Activated T-helper 1 cell treated with anti-CD3 and anti-CD28 coated beads, Interleukin-12 subunit alpha, Interleukin-12 subunit beta, Interleukin-2, Interleukin-4 antibody, amounts not matched to agents 30 ng/mL and 10 ng/mL and 1 ng/mL, durations not matched to agents 14 hours and 24 hours and 36 hours (primary cell): ENCODE measurements at regions not wholly inside any gene's neighbourhood (a gene's known extent, or its start where the extent isn't known, plus 50 kb on each side); places are given as distances from the start of the nearest gene placed in this dataset.

Experiments
- DNase-seq: peaks from one replicate; pipeline ENCODE4 v3.0.0; 2021; ENCODE audit warnings: low spot score
- H3K27ac Mint-ChIP-seq: one replicate; pipeline ENCODE4 v1.8.0; 2021; ENCODE audit warnings: mild to moderate bottlenecking, mixed read lengths
- H3K27me3 Mint-ChIP-seq: one replicate; pipeline ENCODE4 v1.8.0; 2022; ENCODE audit warnings: mild to moderate bottlenecking, moderate library complexity, mixed read lengths; ENCODE audit not compliant: insufficient read depth
- H3K36me3 Mint-ChIP-seq: one replicate; pipeline ENCODE4 v1.8.0; 2021; ENCODE audit warnings: low read depth, mixed read lengths
- H3K4me1 Mint-ChIP-seq: one replicate; pipeline ENCODE4 v1.8.0; 2021; ENCODE audit warnings: low read depth, mixed read lengths
- H3K4me3 Mint-ChIP-seq: one replicate; pipeline ENCODE4 v1.8.0; 2021; ENCODE audit warnings: mild to moderate bottlenecking, moderate library complexity, mixed read lengths
- H3K9me3 Mint-ChIP-seq: one replicate; pipeline ENCODE4 v1.8.0; 2021; ENCODE audit warnings: mixed read lengths
- intact Hi-C: fragments of 100-400 bp; cut with micrococcal nuclease; formaldehyde crosslinking; loops from one replicate; pipeline ENCODE4 v1.15.1; 2024

DNA sequence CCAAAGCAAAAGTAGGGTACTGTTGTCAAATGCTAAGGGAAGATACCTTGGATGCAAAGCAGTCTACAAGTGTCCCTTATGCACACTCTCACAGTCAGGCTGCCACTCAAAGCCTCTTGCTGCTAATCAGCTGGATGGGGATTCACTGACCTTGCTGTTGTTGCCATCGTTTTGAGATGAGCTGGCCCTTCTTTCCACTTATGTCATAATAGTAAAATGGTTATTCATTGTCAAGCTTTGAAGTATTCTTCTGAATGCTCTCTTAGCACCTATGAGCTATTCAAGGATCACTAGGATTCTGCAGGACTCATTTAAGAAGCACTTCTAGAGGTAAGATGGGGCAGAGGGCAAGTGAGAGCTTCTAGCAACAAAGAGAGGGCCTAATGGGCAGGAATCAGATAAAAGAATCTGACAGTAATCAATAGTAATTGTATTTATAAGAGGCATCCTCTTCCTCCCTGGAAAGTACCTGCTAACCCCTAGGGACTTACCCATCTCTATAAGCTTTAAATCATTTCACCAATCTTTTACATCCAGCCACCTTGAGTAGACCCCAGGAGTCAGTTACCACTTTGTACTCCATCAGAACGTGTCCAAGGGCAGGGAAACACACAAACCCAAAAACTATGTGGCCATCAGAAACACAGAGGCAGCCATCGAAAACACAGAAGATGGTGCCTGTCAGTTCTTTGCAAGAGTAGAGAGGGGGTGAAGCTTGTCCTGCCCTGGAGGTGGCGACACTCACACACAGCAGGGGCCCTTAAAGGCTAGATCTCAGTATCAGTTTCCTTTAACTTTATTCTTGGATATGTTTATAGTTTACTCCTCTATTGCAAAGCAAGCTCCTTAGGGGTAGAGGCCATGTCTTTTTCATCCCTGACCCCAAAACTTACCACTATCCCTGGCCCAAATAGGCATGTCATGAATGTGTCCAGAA lies 103.7 kb upstream of the NFIA start:
- H3K4me3 Mint-ChIP-seq, result no peak overlapping the region

DNA sequence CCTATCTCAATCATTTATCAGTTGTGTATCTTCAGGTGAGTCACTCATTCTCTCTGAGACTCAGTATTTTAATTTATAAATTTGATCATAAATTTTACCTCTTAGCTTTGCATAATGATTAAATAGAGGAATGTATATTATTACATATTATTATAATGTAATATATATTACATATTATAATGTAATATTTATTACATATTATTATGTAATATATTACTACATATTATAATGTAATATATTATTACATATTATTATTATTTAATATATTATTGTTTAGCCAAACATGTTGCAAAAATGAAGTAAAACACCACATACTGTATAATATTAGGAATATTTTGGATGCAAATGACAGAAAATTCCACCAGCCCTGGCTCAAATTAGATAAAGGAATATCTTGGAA lies 104.7 kb upstream of the NFIA start:
- intact Hi-C loops, result loop anchor here (2.0 kb wide), 1 partner anchor 65 kb away; no protein-coding TSS in a partner anchor
- DNase-seq, result no peak
- no peaks in the 10 kb centered on the region for H3K4me1 Mint-ChIP-seq
- no peaks in the 10 kb centered on the region for H3K36me3 Mint-ChIP-seq
- no peak overlapping the region for H3K4me3 Mint-ChIP-seq
- no peaks in the 10 kb centered on the region for H3K9me3 Mint-ChIP-seq
- peaks cover 4% of the 10 kb centered on the region for H3K27me3 Mint-ChIP-seq
- H3K27ac Mint-ChIP-seq, result no peak overlapping the region

More for the DNA sequence above, 103.7 kb upstream of the NFIA start:
- Mint-ChIP-seq H3K27ac (no peak overlapping the region), H3K27me3 (peaks cover 4% of the 10 kb centered on the region), H3K9me3 (no peaks in the 10 kb centered on the region), H3K4me1 (no peaks in the 10 kb centered on the region), H3K36me3 (no peaks in the 10 kb centered on the region)
- intact Hi-C loops, result loop anchor here (1.0 to 2.0 kb wide), 2 partner anchors 64 to 475 kb away; no protein-coding TSS in a partner anchor
- DNase-seq, result no peak

DNA sequence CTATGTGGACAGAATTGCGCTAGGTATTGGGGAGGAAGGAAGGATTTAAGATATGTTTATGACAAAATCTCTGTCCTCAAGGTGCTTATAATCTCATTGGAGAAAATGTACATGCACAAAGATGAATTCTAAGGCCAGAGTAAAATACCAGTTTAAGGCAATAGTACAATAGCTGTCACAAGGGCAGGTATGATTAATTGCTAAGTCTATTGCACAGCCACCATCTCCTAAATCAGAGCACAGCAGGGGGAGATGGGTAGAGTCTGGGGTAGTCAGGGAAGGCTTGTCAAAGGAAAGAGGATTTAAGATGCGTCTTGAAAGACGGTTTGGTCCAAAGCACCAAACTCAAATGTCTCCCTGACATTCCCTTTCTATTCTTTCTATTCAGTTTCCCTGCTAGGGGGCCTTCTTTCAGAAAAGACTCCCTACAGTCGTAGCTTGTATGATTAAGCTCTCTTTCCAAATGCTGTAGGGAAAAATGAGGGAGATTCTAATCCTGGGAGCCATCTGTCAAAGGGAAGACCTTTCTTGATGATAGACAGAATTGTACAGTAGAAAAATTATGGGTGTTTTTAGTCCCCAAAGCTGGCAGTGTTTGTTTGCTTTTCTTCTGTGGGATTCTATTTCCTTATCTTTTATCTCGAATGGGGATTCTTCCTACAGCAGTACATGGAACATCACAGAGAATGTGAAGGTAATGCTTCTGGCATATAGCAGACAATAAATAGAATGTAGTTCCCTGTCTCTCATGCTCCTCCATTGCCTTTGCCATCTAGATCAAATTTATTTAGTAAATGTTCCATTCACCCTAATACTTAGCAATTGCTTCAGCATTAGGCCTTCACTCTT lies 107.6 kb upstream of the NFIA start:
- no peaks in the 10 kb centered on the region for H3K9me3 Mint-ChIP-seq
- no peak for DNase-seq
- H3K36me3 Mint-ChIP-seq, result no peaks in the 10 kb centered on the region
- no peak overlapping the region for H3K27ac Mint-ChIP-seq
- H3K27me3 Mint-ChIP-seq, result peaks cover 1% of the 10 kb centered on the region
- intact Hi-C loops, result no loop called here
- no peak overlapping the region for H3K4me3 Mint-ChIP-seq
- H3K4me1 Mint-ChIP-seq, result no peaks in the 10 kb centered on the region

DNA sequence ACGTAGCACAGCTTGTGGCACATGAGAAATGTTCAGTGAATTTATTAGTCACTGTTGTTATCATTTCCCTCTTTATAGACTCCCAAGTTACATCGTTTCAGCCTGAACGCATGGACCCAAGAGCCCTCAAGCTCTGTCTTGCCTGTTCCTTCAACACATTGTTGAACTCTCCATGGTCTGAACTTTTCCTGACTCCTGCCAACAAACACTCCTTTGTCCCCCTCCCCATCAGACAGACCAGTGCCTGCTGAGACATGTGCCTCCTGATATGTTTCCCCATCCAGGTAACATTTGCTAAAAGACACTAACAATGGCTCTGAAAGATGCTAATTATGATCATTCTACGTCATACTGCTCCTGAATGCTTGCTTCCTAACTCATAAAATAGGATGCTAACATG lies 108.7 kb upstream of the NFIA start:
- no peaks in the 10 kb centered on the region for H3K9me3 Mint-ChIP-seq
- no peak for DNase-seq
- H3K4me3 Mint-ChIP-seq, result no peak overlapping the region
- H3K27me3 Mint-ChIP-seq, result peaks cover 1% of the 10 kb centered on the region
- H3K27ac Mint-ChIP-seq, result no peak overlapping the region
- no peaks in the 10 kb centered on the region for H3K4me1 Mint-ChIP-seq
- no peaks in the 10 kb centered on the region for H3K36me3 Mint-ChIP-seq
- intact Hi-C loops, result no loop called here

DNA sequence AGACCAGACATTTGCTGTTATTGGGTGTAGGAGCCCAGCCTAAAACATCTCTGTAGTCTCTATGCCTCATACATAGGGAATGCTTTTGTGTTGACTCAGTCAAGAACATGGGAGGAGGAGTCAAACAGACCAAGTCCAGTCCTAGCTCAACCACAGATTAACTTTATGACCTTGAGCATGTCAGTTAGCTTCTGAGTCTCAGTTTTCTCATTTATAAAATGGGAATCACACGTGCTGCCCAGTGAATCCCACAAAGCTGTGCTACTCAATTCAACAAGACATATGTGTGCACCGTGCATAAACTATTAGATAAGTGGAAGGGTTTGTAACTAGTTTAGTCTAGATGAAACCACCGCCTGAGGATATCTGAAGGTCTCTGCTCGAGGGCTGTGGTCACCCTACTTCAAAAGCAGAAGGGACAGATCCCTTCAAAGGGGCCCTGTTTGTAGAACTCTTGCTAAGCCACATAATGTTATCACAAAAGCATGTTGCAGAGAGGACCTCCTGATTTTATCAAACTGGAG lies 109.5 kb upstream of the NFIA start:
- intact Hi-C loops, result no loop called here
- no peaks in the 10 kb centered on the region for H3K4me1 Mint-ChIP-seq
- no peaks in the 10 kb centered on the region for H3K9me3 Mint-ChIP-seq
- H3K4me3 Mint-ChIP-seq, result no peak overlapping the region
- H3K27ac Mint-ChIP-seq, result no peak overlapping the region
- no peaks in the 10 kb centered on the region for H3K36me3 Mint-ChIP-seq
- no peak for DNase-seq
- peaks cover 1% of the 10 kb centered on the region for H3K27me3 Mint-ChIP-seq

DNA sequence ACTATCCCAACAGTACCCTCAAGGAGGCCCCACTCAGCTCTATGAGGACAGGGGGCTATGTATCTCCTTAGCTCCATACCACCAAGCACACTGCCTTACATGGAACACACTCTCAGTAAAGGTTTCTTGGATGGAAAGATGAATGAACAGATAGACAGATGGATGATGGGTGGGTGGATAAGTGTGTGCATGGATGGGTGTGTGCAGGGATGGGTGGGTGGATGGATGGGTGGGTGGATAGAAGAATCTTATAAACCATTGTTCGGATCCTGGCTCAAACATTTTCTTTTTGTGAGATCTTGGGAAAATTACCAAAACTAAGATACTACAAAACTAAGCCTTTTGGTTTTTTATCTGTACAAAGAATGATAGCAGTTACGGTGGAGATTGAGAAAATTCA lies 111.0 kb upstream of the NFIA start:
- peaks cover 13% of the 10 kb centered on the region for H3K9me3 Mint-ChIP-seq
- H3K4me1 Mint-ChIP-seq, result no peaks in the 10 kb centered on the region
- intact Hi-C loops, result no loop called here
- no peaks in the 10 kb centered on the region for H3K36me3 Mint-ChIP-seq
- no peak for DNase-seq
- H3K27ac Mint-ChIP-seq, result no peak overlapping the region
- no peak overlapping the region for H3K4me3 Mint-ChIP-seq
- H3K27me3 Mint-ChIP-seq, result peaks cover 1% of the 10 kb centered on the region

DNA sequence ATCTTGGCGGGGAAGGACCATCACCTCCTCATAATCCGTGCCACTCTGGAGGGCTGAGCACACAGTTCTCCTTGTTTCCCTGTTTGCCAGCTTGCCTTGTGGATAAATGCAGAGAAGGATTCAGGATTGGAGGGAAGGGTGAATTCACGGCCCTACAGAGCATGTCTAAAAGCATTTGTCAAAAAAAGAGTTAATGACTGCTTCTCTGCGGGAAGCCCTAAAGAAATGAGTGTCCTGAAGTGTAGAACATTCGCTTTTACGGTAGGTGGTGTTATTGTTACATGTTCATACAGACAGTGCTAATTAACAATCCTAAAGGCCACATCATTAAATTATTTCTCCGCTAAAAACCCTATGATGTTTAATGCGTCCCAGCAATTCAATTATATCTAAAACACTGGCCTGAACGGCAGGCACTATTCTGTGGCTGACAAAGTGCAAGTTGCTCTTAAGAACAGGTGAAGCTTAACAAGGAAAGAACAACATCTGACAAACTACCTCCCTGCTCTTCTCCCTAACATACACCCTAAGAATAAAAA lies 112.3 kb upstream of the NFIA start:
- H3K4me3 Mint-ChIP-seq, result no peak overlapping the region
- no peaks in the 10 kb centered on the region for H3K4me1 Mint-ChIP-seq

DNA sequence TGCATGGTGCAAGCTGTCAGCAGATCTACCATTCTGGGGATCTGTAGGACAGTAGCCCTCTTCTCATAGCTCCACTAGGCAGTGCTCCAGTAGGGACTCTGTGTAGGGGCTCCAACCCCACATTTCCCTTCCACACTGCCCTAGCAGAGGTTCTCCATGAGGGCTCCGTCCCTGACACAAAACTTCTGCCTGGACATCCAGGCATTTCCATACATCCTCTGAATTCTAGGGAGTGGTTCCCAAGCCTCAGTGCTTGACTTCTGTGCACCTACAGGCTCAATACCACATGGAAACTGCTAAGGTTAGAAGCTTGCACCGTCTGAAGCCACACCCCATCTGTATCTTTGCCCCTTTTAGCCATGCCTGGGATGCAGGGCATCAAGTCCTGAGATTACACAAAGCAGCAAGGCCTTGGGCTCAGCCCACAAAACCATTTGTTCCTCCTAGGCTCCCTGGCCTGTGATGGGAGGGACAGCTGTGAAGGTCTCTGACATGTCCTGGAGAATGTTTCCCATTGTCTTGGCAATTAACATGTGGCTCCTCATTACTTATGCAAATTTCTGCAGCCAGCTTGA lies 117.0 kb upstream of the NFIA start:
- no peaks in the 10 kb centered on the region for H3K4me1 Mint-ChIP-seq
- H3K27ac Mint-ChIP-seq, result no peak overlapping the region
- peaks cover 23% of the 10 kb centered on the region for H3K9me3 Mint-ChIP-seq
- no peak overlapping the region for H3K4me3 Mint-ChIP-seq
- intact Hi-C loops, result no loop called here
- DNase-seq, result no peak
- no peaks in the 10 kb centered on the region for H3K36me3 Mint-ChIP-seq
- peaks cover 2% of the 10 kb centered on the region for H3K27me3 Mint-ChIP-seq

More for the DNA sequence above, 112.3 kb upstream of the NFIA start:
- Mint-ChIP-seq H3K9me3 (peaks cover 16% of the 10 kb centered on the region), H3K36me3 (no peaks in the 10 kb centered on the region), H3K27me3 (no peaks in the 10 kb centered on the region), H3K27ac (no peak overlapping the region)
- no peak for DNase-seq
- intact Hi-C loops, result no loop called here

DNA sequence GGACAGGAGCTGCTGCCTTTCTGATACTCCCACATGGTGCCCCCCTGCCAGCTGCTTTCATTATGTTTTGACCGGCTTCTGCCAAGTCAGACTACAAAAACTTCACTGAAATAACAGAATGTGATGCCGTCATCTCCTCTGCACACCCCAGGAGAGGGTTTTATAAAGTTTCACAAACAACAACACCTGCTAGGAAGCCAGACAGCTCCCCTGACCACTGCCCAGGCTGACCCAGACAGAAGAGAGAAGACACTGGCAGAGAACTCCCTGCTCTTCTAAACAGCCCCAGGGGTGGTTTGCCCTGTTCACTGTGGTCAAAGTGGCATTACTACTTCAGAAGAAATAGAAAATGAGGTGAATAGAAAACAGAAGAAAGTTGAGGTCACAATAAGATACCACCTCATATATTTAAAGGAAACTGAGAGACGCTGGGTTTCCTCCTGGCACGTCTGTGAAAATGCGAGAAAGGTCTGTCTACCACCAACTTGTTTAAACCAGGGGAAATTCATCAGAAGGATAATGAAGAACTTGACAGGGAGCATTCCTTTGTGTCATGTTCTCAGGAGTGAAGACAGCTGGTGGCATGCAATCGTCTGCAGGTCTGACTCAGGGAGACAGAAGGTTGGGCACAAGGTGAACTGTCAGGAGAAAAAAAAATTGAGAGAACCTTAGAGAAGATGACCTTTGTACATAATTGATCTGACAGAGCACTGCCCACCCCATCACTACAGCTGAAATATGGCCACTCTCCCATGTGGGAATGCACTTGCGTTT lies 119.0 kb upstream of the NFIA start:
- H3K27ac Mint-ChIP-seq, result no peak overlapping the region
- DNase-seq, result no peak
- intact Hi-C loops, result no loop called here
- no peaks in the 10 kb centered on the region for H3K4me1 Mint-ChIP-seq
- peaks cover 23% of the 10 kb centered on the region for H3K9me3 Mint-ChIP-seq
- H3K36me3 Mint-ChIP-seq, result no peaks in the 10 kb centered on the region
- no peak overlapping the region for H3K4me3 Mint-ChIP-seq
- H3K27me3 Mint-ChIP-seq, result peaks cover 4% of the 10 kb centered on the region

DNA sequence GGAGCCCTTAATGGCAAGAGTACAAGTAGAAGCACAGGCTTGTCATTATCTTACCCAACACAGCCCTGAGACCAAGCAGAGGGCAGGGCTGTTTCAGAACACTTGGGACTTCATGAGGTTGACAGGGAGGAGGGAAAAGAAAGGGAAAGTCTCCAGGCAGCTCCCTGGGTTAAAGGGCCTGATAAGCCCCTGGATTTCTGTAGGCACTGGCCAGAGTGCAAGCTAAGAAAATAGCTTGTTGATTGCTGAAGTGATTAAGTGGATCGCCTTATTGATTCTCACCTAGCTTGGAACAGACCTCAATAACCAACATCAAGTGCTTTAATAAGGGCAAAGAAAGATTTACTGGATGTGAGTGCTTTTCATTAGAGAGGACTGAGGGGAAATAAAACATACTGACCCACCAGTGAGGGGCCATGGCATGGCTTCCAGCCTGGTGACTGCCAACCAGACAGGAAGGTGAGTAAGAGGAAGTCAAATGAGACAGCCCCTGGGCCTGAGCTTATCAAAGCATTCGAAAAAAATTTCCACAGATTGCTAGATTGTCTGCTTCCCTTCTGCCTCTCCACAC lies 121.4 kb upstream of the NFIA start:
- H3K27ac Mint-ChIP-seq, result no peak overlapping the region
- no peak overlapping the region for H3K4me3 Mint-ChIP-seq
- intact Hi-C loops, result no loop called here

DNA sequence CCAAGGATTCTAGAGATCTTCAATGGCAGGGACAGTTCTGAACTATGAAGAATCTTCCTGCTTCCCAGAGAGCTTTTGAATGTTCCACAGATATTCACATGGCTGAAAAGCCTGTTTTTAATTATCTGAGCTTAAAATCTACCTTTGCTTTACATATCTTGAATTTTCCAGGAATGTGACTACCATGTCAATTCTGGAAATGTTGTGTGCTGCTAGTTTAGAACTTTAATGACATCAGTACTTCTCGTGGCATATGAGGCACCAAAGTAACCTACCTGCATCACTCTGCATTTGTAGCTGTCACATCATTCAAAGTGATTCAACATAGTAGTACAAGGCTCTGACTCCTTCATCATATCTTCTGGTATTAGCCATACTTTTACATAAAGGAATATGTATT lies 122.7 kb upstream of the NFIA start:
- Mint-ChIP-seq H3K27ac (no peak overlapping the region), H3K4me3 (no peak overlapping the region), H3K9me3 (peaks cover 5% of the 10 kb centered on the region), H3K4me1 (no peaks in the 10 kb centered on the region), H3K36me3 (no peaks in the 10 kb centered on the region), H3K27me3 (peaks cover 7% of the 10 kb centered on the region)
- no peak for DNase-seq
- intact Hi-C loops, result no loop called here

More for the DNA sequence above, 121.4 kb upstream of the NFIA start:
- H3K36me3 Mint-ChIP-seq, result no peaks in the 10 kb centered on the region
- H3K27me3 Mint-ChIP-seq, result peaks cover 4% of the 10 kb centered on the region
- H3K4me1 Mint-ChIP-seq, result no peaks in the 10 kb centered on the region
- peaks cover 10% of the 10 kb centered on the region for H3K9me3 Mint-ChIP-seq
- no peak for DNase-seq

DNA sequence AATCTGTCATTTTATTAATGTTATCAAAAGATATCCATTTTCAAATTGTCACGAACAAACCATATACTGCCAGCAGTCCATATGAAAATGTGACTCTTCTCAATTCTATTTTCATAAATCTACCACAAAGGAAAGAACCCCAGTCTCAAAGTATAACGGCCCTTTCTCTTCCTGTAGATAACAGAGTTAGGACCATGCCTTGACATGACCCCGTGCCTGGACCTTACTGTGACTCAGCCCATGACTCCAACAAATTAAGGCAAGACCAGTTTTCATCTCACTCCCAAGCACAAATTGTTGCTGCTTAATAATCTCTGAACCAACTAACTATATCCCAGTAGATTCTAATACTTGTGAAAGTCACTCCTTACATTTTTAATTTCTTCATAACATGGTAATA lies 124.4 kb upstream of the NFIA start:
- H3K4me1 Mint-ChIP-seq, result no peaks in the 10 kb centered on the region
- no peaks in the 10 kb centered on the region for H3K9me3 Mint-ChIP-seq
- H3K4me3 Mint-ChIP-seq, result no peak overlapping the region
- H3K27ac Mint-ChIP-seq, result no peak overlapping the region
- peaks cover 8% of the 10 kb centered on the region for H3K27me3 Mint-ChIP-seq
- intact Hi-C loops, result no loop called here
- no peak for DNase-seq
- H3K36me3 Mint-ChIP-seq, result no peaks in the 10 kb centered on the region
